Subcutaneous abdominal adipose tissue (tissue), 5 donors: ENCODE measurements at regions not wholly inside any gene's neighbourhood (a gene's known extent, or its start where the extent isn't known, plus 50 kb on each side); places are given as distances from the start of the nearest gene placed in this dataset.

Source experiments
- H3K27ac ChIP-seq: one replicate; pipeline ENCODE4 v1.7.0; 2013; ENCODE audit warnings: low read depth, mild to moderate bottlenecking, inconsistent platforms, low read length, moderate library complexity
- H3K27me3 ChIP-seq, 5 donors: one replicate each; pipeline ENCODE4 v1.7.0; 2013; ENCODE audit warnings: low read length in 5 of 5, inconsistent platforms in 1 of 5; ENCODE audit not compliant: control insufficient read depth in 5 of 5, insufficient read depth in 4 of 5
- H3K36me3 ChIP-seq, 5 donors: one replicate each; pipeline ENCODE4 v1.7.0; 2013; ENCODE audit warnings: low read length in 5 of 5; ENCODE audit not compliant: control insufficient read depth in 5 of 5, insufficient read depth in 5 of 5
- H3K4me1 ChIP-seq, 5 donors: one replicate each; pipeline ENCODE4 v1.7.0; 2013; ENCODE audit warnings: low read length in 5 of 5, mild to moderate bottlenecking in 3 of 5, moderate library complexity in 1 of 5; ENCODE audit not compliant: control insufficient read depth in 5 of 5, insufficient read depth in 5 of 5
- H3K4me3 ChIP-seq, 5 donors: one replicate each; pipeline ENCODE4 v1.7.0; 2013; ENCODE audit warnings: low read length in 5 of 5, low read depth in 1 of 5
- H3K9ac ChIP-seq, 5 donors: one replicate each; pipeline ENCODE4 v1.7.0; 2013; ENCODE audit warnings: low read length in 5 of 5, mild to moderate bottlenecking in 4 of 5, moderate library complexity in 3 of 5
- H3K9me3 ChIP-seq, 5 donors: one replicate each; pipeline ENCODE4 v1.7.0; 2013; ENCODE audit warnings: low read length in 5 of 5; ENCODE audit not compliant: control insufficient read depth in 5 of 5
- donor health status: healthy.
- donor health status: healthy.
- donor health status: healthy.
- donor health status: healthy.
- donor health status: healthy.

- Histone ChIP-seq H3K9ac (peak overlapping the region in 1 of 5 donors; percentile 44), H3K4me3 (no peak overlapping the region), H3K27ac (peak overlapping the region; percentile 19), H3K4me1 (peaks cover 0 to 16% (median 11%) of the 10 kb centered on the region in 5 donors), H3K27me3 (no peaks in the 10 kb centered on the region), H3K36me3 (no peaks in the 10 kb centered on the region), H3K9me3 (no peaks in the 10 kb centered on the region)
These were observed 135.9 kb upstream of the RPS23 start for GRCh38 chr5:82414041-82414388.

- H3K4me3 ChIP-seq: no peak overlapping the region
- peak overlapping the region in 1 of 5 donors; percentile 44 for H3K9ac ChIP-seq
- no peaks in the 10 kb centered on the region for H3K36me3 ChIP-seq
- H3K9me3 ChIP-seq: no peaks in the 10 kb centered on the region
- no peaks in the 10 kb centered on the region for H3K27me3 ChIP-seq
- H3K4me1 ChIP-seq: peaks cover 0 to 16% (median 11%) of the 10 kb centered on the region in 5 donors
- peak overlapping the region; percentile 19 for H3K27ac ChIP-seq
These were observed 135.3 kb upstream of the RPS23 start for GRCh38 chr5:82413302-82414040.

- Histone ChIP-seq H3K27ac (no peak overlapping the region), H3K9me3 (peaks cover 0 to 18% (median 15%) of the 10 kb centered on the region in 5 donors), H3K36me3 (no peaks in the 10 kb centered on the region), H3K4me1 (peaks cover 0 to 22% (median 3%) of the 10 kb centered on the region in 5 donors), H3K27me3 (no peaks in the 10 kb centered on the region), H3K9ac (no peak overlapping the region), H3K4me3 (no peak overlapping the region)
These were observed 129.9 kb upstream of the RPS23 start for GRCh38 chr5:82408033-82408432.

- no peak overlapping the region for H3K9ac ChIP-seq
- H3K27me3 ChIP-seq: no peaks in the 10 kb centered on the region
- peak overlapping the region; percentile 57 for H3K27ac ChIP-seq
- peaks cover 0 to 20% (median 16%) of the 10 kb centered on the region in 5 donors for H3K9me3 ChIP-seq
- no peak overlapping the region for H3K4me3 ChIP-seq
- peaks cover 0 to 22% (median 3%) of the 10 kb centered on the region in 5 donors for H3K4me1 ChIP-seq
- no peaks in the 10 kb centered on the region for H3K36me3 ChIP-seq
These were observed 128.1 kb upstream of the RPS23 start for GRCh38 chr5:82406205-82406773.

- H3K4me3 ChIP-seq: no peak overlapping the region
- no peaks in the 10 kb centered on the region for H3K27me3 ChIP-seq
- peak overlapping the region; percentile 4 for H3K27ac ChIP-seq
- peaks cover 0 to 22% (median 3%) of the 10 kb centered on the region in 5 donors for H3K4me1 ChIP-seq
- peaks cover 0 to 20% (median 16%) of the 10 kb centered on the region in 5 donors for H3K9me3 ChIP-seq
- H3K36me3 ChIP-seq: no peaks in the 10 kb centered on the region
- no peak overlapping the region for H3K9ac ChIP-seq
These were observed 127.6 kb upstream of the RPS23 start for GRCh38 chr5:82405618-82406204.

- no peaks in the 10 kb centered on the region for H3K36me3 ChIP-seq
- H3K4me3 ChIP-seq: no peak overlapping the region
- peaks cover 0 to 17% (median 3%) of the 10 kb centered on the region in 5 donors for H3K4me1 ChIP-seq
- H3K9me3 ChIP-seq: peaks cover 0 to 20% (median 16%) of the 10 kb centered on the region in 5 donors
- no peaks in the 10 kb centered on the region for H3K27me3 ChIP-seq
- no peak overlapping the region for H3K27ac ChIP-seq
- H3K9ac ChIP-seq: no peak overlapping the region
These were observed 127.0 kb upstream of the RPS23 start for GRCh38 chr5:82405161-82405560.

- Histone ChIP-seq H3K9ac (no peak overlapping the region), H3K4me1 (peaks cover 0 to 14% (median 0%) of the 10 kb centered on the region in 5 donors), H3K27me3 (no peaks in the 10 kb centered on the region), H3K4me3 (no peak overlapping the region), H3K36me3 (no peaks in the 10 kb centered on the region), H3K9me3 (peaks cover 0 to 20% (median 16%) of the 10 kb centered on the region in 5 donors), H3K27ac (no peak overlapping the region)
These were observed 126.3 kb upstream of the RPS23 start for GRCh38 chr5:82404382-82404945.

GRCh38 chr5:82403724-82404123 is 125.6 kb upstream of the RPS23 start:
- H3K27me3 ChIP-seq: no peaks in the 10 kb centered on the region
- peaks cover 0 to 12% (median 0%) of the 10 kb centered on the region in 5 donors for H3K4me1 ChIP-seq
- peaks cover 0 to 20% (median 16%) of the 10 kb centered on the region in 5 donors for H3K9me3 ChIP-seq
- no peaks in the 10 kb centered on the region for H3K36me3 ChIP-seq
- no peak overlapping the region for H3K27ac ChIP-seq
- no peak overlapping the region for H3K9ac ChIP-seq
- no peak overlapping the region for H3K4me3 ChIP-seq

- Histone ChIP-seq H3K4me3 (no peak overlapping the region), H3K27me3 (no peaks in the 10 kb centered on the region), H3K9me3 (peaks cover 0 to 20% (median 16%) of the 10 kb centered on the region in 5 donors), H3K36me3 (no peaks in the 10 kb centered on the region), H3K4me1 (peaks cover 0 to 12% (median 0%) of the 10 kb centered on the region in 5 donors), H3K9ac (no peak overlapping the region), H3K27ac (no peak overlapping the region)
These were observed 124.9 kb upstream of the RPS23 start for GRCh38 chr5:82403026-82403425.

- Histone ChIP-seq H3K9ac (no peak overlapping the region), H3K9me3 (peaks cover 0 to 11% (median 5%) of the 10 kb centered on the region in 5 donors), H3K4me3 (no peak overlapping the region), H3K27me3 (no peaks in the 10 kb centered on the region), H3K36me3 (no peaks in the 10 kb centered on the region), H3K4me1 (peaks cover 0 to 8% (median 0%) of the 10 kb centered on the region in 5 donors), H3K27ac (no peak overlapping the region)
These were observed 121.0 kb upstream of the RPS23 start for GRCh38 chr5:82399111-82399510.
